ENCODE measurements at regions not wholly inside any gene's neighbourhood (a gene's known extent, or its start where the extent isn't known, plus 50 kb on each side); places are given as distances from the start of the nearest gene placed in this dataset.

GRCh38 chr19:31596751-31597150 lies 247.5 kb upstream of the TSHZ3 start:
- H3K36me3 ChIP-seq (ENCODE audit: control insufficient read depth in 2 of 4, insufficient read depth in 4 of 4, low read length in 3 of 4), result no peaks in the 10 kb centered on the region
- no peak overlapping the region for H2BK15ac ChIP-seq (ENCODE audit: low read length)
- H2BK120ac ChIP-seq (replicated peaks; ENCODE audit: low read depth, low read length), result no peak overlapping the region
- POLR2A ChIA-PET (ENCODE audit: partially characterized antibody), result no interaction called here
- H4K91ac ChIP-seq (replicated peaks; ENCODE audit: insufficient read length, low read length), result no peak overlapping the region
- 0 out of 7 replicates have a peak, but pooled peaks cover 0 to 3% (median 0%) of the 10 kb centered on the region in 4 experiments for H3K27me3 ChIP-seq (replicated peaks in 1 of 4; ENCODE audit: control insufficient read depth in 3 of 4, extremely low read depth in 1 of 4, insufficient read depth in 3 of 4, low read length in 3 of 4)
- no peak overlapping the region for H3K56ac ChIP-seq (replicated peaks; ENCODE audit: insufficient read length, low read depth, low read length)
- H3K79me1 ChIP-seq (ENCODE audit: low read depth, low read length), result no peaks in the 10 kb centered on the region
- H2BK5ac ChIP-seq (ENCODE audit: low read depth, low read length), result no peak overlapping the region
- no peak overlapping the region for H3K4me3 ChIP-seq (ENCODE audit: extremely low read depth in 1 of 4, insufficient read depth in 2 of 4, low read depth in 3 of 4, low read length in 4 of 4)
- H3K4me1 ChIP-seq (replicated peaks in 1 of 4; ENCODE audit: control insufficient read depth in 3 of 4, insufficient read depth in 4 of 4, low read length in 3 of 4), result peaks cover 0 to 3% (median 0%) of the 10 kb centered on the region in 4 experiments; a peak in 1 of 7 replicates
- WGBS, 2 experiments (ENCODE audit: extremely low coverage in 1 of 2, insufficient coverage in 1 of 2, insufficient read length in 1 of 2, insufficient replicate concordance in 2 of 2, low coverage in 1 of 2, low lambda C conversion rate in 2 of 2, missing lambda C conversion rate in 1 of 2), result 91% methylated on average over 8 of the region's 8 CpGs; no CpG with 5 or more reads in 1 of the 2 experiments
- H2BK20ac ChIP-seq (ENCODE audit: low read length), result no peak overlapping the region
- no peaks in the 10 kb centered on the region for H4K20me1 ChIP-seq (replicated peaks in 1 of 2; ENCODE audit: control insufficient read depth in 1 of 2, insufficient read depth in 2 of 2, low read length in 2 of 2)
- no peak overlapping the region for H3K27ac ChIP-seq (ENCODE audit: low read depth, low read length)
- no peak overlapping the region for H2AK5ac ChIP-seq (ENCODE audit: low read depth, low read length)
- H3K4ac ChIP-seq (replicated peaks; ENCODE audit: insufficient read length, low read depth, low read length), result no peak overlapping the region
- H3K9me3 ChIP-seq (ENCODE audit: insufficient read depth in 2 of 2, low read depth in 1 of 2, low read length in 1 of 2), result no peaks in the 10 kb centered on the region
- CTCF ChIA-PET (ENCODE audit: partially characterized antibody), result interaction anchor here (0.6 to 1.0 kb wide), 3 partner anchors 34 to 628 kb away, joined by 3 read pairs; no protein-coding TSS in a partner anchor
- H4K8ac ChIP-seq (ENCODE audit: extremely low read depth, insufficient read depth, low read length), result no peak overlapping the region; the same call in 1 of the 2 replicates
- no peak overlapping the region for H3K23ac ChIP-seq (ENCODE audit: insufficient read length)
- H2AFZ ChIP-seq (ENCODE audit: low read length), result no peak overlapping the region
- no peak overlapping the region for H3K18ac ChIP-seq (ENCODE audit: extremely low read depth, low read length)
- H3K23me2 ChIP-seq (ENCODE audit: low read depth, low read length), result no peaks in the 10 kb centered on the region
- no peak overlapping the region for H3K14ac ChIP-seq (ENCODE audit: insufficient read length)
- FAIRE-seq (no peak), DNase-seq (ENCODE audit: low read depth in 1 of 2, low spot score in 2 of 2) (no peak)
- H3K9ac ChIP-seq (replicated peaks in 1 of 4; ENCODE audit: extremely low read depth in 1 of 4, low read depth in 3 of 4, low read length in 3 of 4), result no peak overlapping the region
- no peaks in the 10 kb centered on the region for H3K79me2 ChIP-seq (ENCODE audit: control insufficient read depth in 1 of 2, insufficient read depth in 2 of 2, low read length in 2 of 2)
- H2BK12ac ChIP-seq (ENCODE audit: low read depth, low read length), result no peak overlapping the region; the same call in 1 of the 2 replicates
- no peak overlapping the region for H4K5ac ChIP-seq (ENCODE audit: insufficient read length, low read depth, low read length)
- no peak overlapping the region for H3K4me2 ChIP-seq (ENCODE audit: insufficient read depth in 1 of 2, low read depth in 2 of 2, low read length in 2 of 2)
- TF ChIP-seq SIX5 (IDR thresholded peaks at IDR 0.05; ENCODE audit: low read depth, low read length), result no peak
- no peak for TF ChIP-seq KDM1A (IDR thresholded peaks at IDR 0.05; ENCODE audit: borderline replicate concordance, low read length)
- no peak for TF ChIP-seq RXRA (IDR thresholded peaks at IDR 0.05; ENCODE audit: insufficient read depth, low read depth, low read length)
- TF ChIP-seq CEBPB (IDR thresholded peaks at IDR 0.05; ENCODE audit: low read depth, low read length), result no peak
- TF ChIP-seq CBX8 (IDR thresholded peaks at IDR 0.05; ENCODE audit: borderline replicate concordance, low read depth, low read length), result no peak
- no peak for TF ChIP-seq RAD21 (IDR thresholded peaks at IDR 0.05 in 1 of 2, conservative IDR thresholded peaks at IDR 0.05 in 1 of 2; ENCODE audit: low read depth in 2 of 2, low read length in 2 of 2)
